ENCODE measurements at regions not wholly inside any gene's neighbourhood (a gene's known extent, or its start where the extent isn't known, plus 50 kb on each side); places are given as distances from the start of the nearest gene placed in this dataset.

DNA sequence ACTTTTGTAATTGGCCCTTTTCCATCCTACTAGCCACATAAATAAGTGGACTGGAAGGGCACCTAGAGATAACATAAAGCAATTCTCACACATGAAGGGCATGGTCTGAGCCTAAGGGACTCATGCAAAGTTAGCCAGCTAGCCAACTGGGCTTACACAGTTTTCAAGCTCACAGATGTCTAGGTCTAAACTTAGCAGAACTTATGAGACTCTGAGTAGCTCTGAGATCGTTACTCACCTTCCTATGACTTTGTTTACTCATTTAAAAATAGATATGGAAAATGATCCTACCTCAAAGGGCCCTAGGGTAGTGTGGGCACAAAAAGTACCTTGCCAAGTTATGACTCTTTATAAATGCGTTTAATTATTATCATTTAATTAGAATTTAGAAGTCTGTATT lies 410.4 kb upstream of the MPDZ start:
- TF ChIP-seq, protein P1, sequence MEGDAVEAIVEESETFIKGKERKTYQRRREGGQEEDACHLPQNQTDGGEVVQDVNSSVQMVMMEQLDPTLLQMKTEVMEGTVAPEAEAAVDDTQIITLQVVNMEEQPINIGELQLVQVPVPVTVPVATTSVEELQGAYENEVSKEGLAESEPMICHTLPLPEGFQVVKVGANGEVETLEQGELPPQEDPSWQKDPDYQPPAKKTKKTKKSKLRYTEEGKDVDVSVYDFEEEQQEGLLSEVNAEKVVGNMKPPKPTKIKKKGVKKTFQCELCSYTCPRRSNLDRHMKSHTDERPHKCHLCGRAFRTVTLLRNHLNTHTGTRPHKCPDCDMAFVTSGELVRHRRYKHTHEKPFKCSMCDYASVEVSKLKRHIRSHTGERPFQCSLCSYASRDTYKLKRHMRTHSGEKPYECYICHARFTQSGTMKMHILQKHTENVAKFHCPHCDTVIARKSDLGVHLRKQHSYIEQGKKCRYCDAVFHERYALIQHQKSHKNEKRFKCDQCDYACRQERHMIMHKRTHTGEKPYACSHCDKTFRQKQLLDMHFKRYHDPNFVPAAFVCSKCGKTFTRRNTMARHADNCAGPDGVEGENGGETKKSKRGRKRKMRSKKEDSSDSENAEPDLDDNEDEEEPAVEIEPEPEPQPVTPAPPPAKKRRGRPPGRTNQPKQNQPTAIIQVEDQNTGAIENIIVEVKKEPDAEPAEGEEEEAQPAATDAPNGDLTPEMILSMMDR (conservative IDR thresholded peaks at IDR 0.05; ENCODE audit: low read depth, low read length): no peak
- no peak for TF ChIP-seq EZH2 (IDR thresholded peaks at IDR 0.05; ENCODE audit: borderline replicate concordance, low read depth, low read length, poor library complexity, severe bottlenecking)

Measured in A673 (cell line).